K562 (cell line): ENCODE measurements at regions not wholly inside any gene's neighbourhood (a gene's known extent, or its start where the extent isn't known, plus 50 kb on each side); places are given as distances from the start of the nearest gene placed in this dataset.

Experiments
- ATAC-seq: fragments of 200-7000 bp; cut with Tn5 transposase; 3 replicates; pipeline ENCODE4 v1.9.1; 2020; ENCODE audit warnings: moderate library complexity
- BruUV-seq: library from RNA; stranded (reverse); fragments of 400-500 nt; replicated peaks from 2 replicates; lab custom pipeline; 2021; lab: Mats Ljungman, UMichigan
- CTCF ChIA-PET: fragments of 300-600 bp; formaldehyde crosslinking; extraction: SDS; loops from one replicate; lab custom pipeline; 2021; ENCODE audit warnings: low intra/inter-chr PET ratio; lab: Yijun Ruan, JAX
- POLR2A ChIA-PET: fragments of 300-600, 350-650 bp; sonication (Branson Sonifier 250); formaldehyde crosslinking; extraction: SDS; loops from one replicate; lab custom pipeline; 2021; ENCODE audit warnings: antibody characterized with exemption, inconsistent platforms; lab: Yijun Ruan, JAX
- DNase-seq, 4 experiments: peaks; one replicate each; pipeline versions ENCODE4 v3.0.0 to v3.0.0-alpha.2; 2011 to 2018; ENCODE audit warnings: low spot score in 3 of 4, mixed read lengths in 3 of 4; ENCODE audit errors: extremely low read depth in 1 of 4
- FAIRE-seq: peaks from 2 replicates; lab custom pipeline; 2011; peaks lifted over from hg19 to GRCh38; lab: Jason Lieb, UNC
- H2AFZ ChIP-seq: 2 replicates; pipeline ENCODE4 v1.6.0; 2011; ENCODE audit warnings: low read depth, low read length, control low read depth, inconsistent platforms
- H3K27ac ChIP-seq: fragments of 200-600 bp; 3 replicates; pipeline ENCODE4 v1.8.0; 2011; ENCODE audit warnings: low read depth, mild to moderate bottlenecking, control low read depth, inconsistent platforms, low read length, moderate library complexity, mixed read lengths; ENCODE audit errors: extremely low read depth
- H3K27me3 ChIP-seq, 2 experiments: fragments of 300-600 bp in 1 of 2; 2 replicates in 1 of 2; 3 replicates in 1 of 2; pipeline versions ENCODE4 v1.6.0 to v1.8.0; 2011; ENCODE audit warnings: inconsistent platforms in 2 of 2, low read length in 2 of 2, mild to moderate bottlenecking in 1 of 2, mixed read lengths in 1 of 2, moderate library complexity in 1 of 2; ENCODE audit not compliant: control insufficient read depth in 2 of 2, insufficient read depth in 2 of 2
- H3K36me3 ChIP-seq: fragments of 300-600 bp; 3 replicates; pipeline ENCODE4 v1.8.0; 2011; ENCODE audit warnings: mild to moderate bottlenecking, low read length, inconsistent platforms; ENCODE audit not compliant: control insufficient read depth, insufficient read depth
- H3K4me1 ChIP-seq, 2 experiments: fragments of 200-600 bp in 1 of 2; replicated peaks in 1 of 2; 2 replicates in 1 of 2; 3 replicates in 1 of 2; pipeline versions ENCODE4 v1.5.1 to v1.8.0; 2011; ENCODE audit warnings: inconsistent platforms in 2 of 2, low read length in 2 of 2, mild to moderate bottlenecking in 1 of 2, mixed read lengths in 1 of 2, moderate library complexity in 1 of 2; ENCODE audit not compliant: control insufficient read depth in 2 of 2, insufficient read depth in 2 of 2
- H3K4me2 ChIP-seq: 2 replicates; pipeline ENCODE4 v1.6.1; 2011; ENCODE audit warnings: low read length, control low read depth, inconsistent platforms, mixed read lengths; ENCODE audit not compliant: insufficient read depth
- H3K4me3 ChIP-seq: fragments of 200-600 bp; sonication (generic), shearing (Covaris generic); 2 replicates; pipeline ENCODE4 v1.5.1; 2016; ENCODE audit warnings: control low read depth, inconsistent platforms
- H3K79me2 ChIP-seq: fragments of 200-600 bp; 3 replicates; pipeline ENCODE4 v1.8.0; 2011; ENCODE audit warnings: low read length, inconsistent platforms; ENCODE audit not compliant: control insufficient read depth, insufficient read depth
- H3K9ac ChIP-seq, 2 experiments: 2 replicates each; pipeline versions ENCODE4 v1.6.0 to v1.6.1; 2011; ENCODE audit warnings: low read depth in 2 of 2, low read length in 2 of 2, control low read depth in 1 of 2, inconsistent platforms in 1 of 2, mild to moderate bottlenecking in 1 of 2, mixed read lengths in 1 of 2; ENCODE audit not compliant: insufficient read depth in 1 of 2
- H3K9me1 ChIP-seq: one replicate; pipeline ENCODE4 v1.6.0; 2011; ENCODE audit warnings: inconsistent platforms, mild to moderate bottlenecking, low read length, moderate library complexity; ENCODE audit not compliant: control insufficient read depth, insufficient read depth
- H3K9me3 ChIP-seq: replicated peaks from 2 replicates; pipeline ENCODE4 v1.5.1; 2011; ENCODE audit warnings: low read depth, low read length, inconsistent platforms; ENCODE audit not compliant: control insufficient read depth, insufficient read depth
- H4K20me1 ChIP-seq: replicated peaks from 2 replicates; pipeline ENCODE4 v1.6.1; 2011; ENCODE audit warnings: low read length, inconsistent platforms, mixed read lengths; ENCODE audit not compliant: control insufficient read depth, insufficient read depth
- BMI1 ChIP-seq: fragments of 150-350 bp; IDR thresholded peaks from 2 replicates; pipeline ENCODE4 v1.6.1; 2014; ENCODE audit warnings: low read length
- GATAD2A ChIP-seq: fragments of 450-650 bp; IDR thresholded peaks from 2 replicates; pipeline ENCODE4 v1.6.1; 2017
- GTF2E2 ChIP-seq: fragments of 200-800 bp; sonication (Bioruptor generic); IDR thresholded peaks from 2 replicates; pipeline ENCODE4 v1.6.1; 2016; ENCODE audit warnings: missing genetic modification characterization, missing compliant biosample characterization
- GTF2F1 ChIP-seq: IDR thresholded peaks from 2 replicates; pipeline ENCODE4 v1.6.1; 2011; ENCODE audit warnings: low read depth, low read length, improper control_type of control experiment
- MEF2A ChIP-seq: IDR thresholded peaks from 2 replicates; pipeline ENCODE4 v1.6.1; 2011; ENCODE audit warnings: low read depth, mild to moderate bottlenecking, low read length, moderate library complexity; ENCODE audit not compliant: control insufficient read depth
- PRPF4 ChIP-seq: fragments of 200-400 bp; formaldehyde crosslinking; IDR thresholded peaks from one replicate; pipeline ENCODE4 v1.6.1; 2017; ENCODE audit warnings: low read length, low read depth, mild to moderate bottlenecking; ENCODE audit not compliant: insufficient read depth, poor library complexity, severe bottlenecking
- RAD21 ChIP-seq, 2 experiments: fragments of 250-450 bp in 1 of 2; fragments of 450-650 bp in 1 of 2; sonication (Bioruptor Pico) in 1 of 2; formaldehyde crosslinking in 1 of 2; IDR thresholded peaks in 1 of 2; conservative IDR thresholded peaks in 1 of 2; 2 replicates each; pipeline versions ENCODE4 v1.4.0 to v1.8.0; 2020 to 2022; ENCODE audit warnings: mild to moderate bottlenecking in 2 of 2, moderate library complexity in 1 of 2
- SAP30 ChIP-seq: fragments of 200-600 bp; sonication (generic); IDR thresholded peaks from 2 replicates; pipeline ENCODE4 v1.6.1; 2012; ENCODE audit warnings: borderline replicate concordance, low read depth, mild to moderate bottlenecking, moderate library complexity, low read length, control low read depth, inconsistent platforms; ENCODE audit not compliant: insufficient read depth, poor library complexity, severe bottlenecking
- SMAD4 ChIP-seq: fragments of 250-450 bp; sonication (Bioruptor Pico); conservative IDR thresholded peaks from 2 replicates; pipeline ENCODE4 v1.8.0; 2021; ENCODE audit warnings: inconsistent platforms, mild to moderate bottlenecking, moderate library complexity
- TFAM ChIP-seq: fragments of 250-450 bp; sonication (Bioruptor Pico); conservative IDR thresholded peaks from 2 replicates; pipeline ENCODE4 v1.5.0; 2021; ENCODE audit warnings: mild to moderate bottlenecking, moderate library complexity
- ZNF277 ChIP-seq: fragments of 250-450 bp; sonication (Bioruptor Pico); IDR thresholded peaks from 2 replicates; pipeline ENCODE4 v1.8.0; 2022; ENCODE audit warnings: inconsistent platforms, mild to moderate bottlenecking, moderate library complexity, borderline replicate concordance
- ZNF316 ChIP-seq: fragments of 450-650 bp; IDR thresholded peaks from 2 replicates; pipeline ENCODE4 v1.6.1; 2016
- WGBS: fragments of 100-300 bp; shearing (Covaris generic); methylation state at CpG from one replicate; pipeline ENCODE4 v1.1.6; 2016; ENCODE audit warnings: low coverage, mixed read lengths; ENCODE audit not compliant: insufficient coverage; ENCODE audit errors: missing lambda C conversion rate; 5-methylcytosine and 5-hydroxymethylcytosine counted together
- in situ Hi-C: fragments of 300-500 bp; cut with MboI; formaldehyde crosslinking; loops from 4 replicates; pipeline ENCODE4 v1.15.0; 2018; ENCODE audit warnings: inconsistent platforms, mixed read lengths
- intact Hi-C: fragments of 100-400 bp; cut with micrococcal nuclease; formaldehyde crosslinking; loops from 2 replicates; pipeline ENCODE4 v1.14.2; 2022

DNA sequence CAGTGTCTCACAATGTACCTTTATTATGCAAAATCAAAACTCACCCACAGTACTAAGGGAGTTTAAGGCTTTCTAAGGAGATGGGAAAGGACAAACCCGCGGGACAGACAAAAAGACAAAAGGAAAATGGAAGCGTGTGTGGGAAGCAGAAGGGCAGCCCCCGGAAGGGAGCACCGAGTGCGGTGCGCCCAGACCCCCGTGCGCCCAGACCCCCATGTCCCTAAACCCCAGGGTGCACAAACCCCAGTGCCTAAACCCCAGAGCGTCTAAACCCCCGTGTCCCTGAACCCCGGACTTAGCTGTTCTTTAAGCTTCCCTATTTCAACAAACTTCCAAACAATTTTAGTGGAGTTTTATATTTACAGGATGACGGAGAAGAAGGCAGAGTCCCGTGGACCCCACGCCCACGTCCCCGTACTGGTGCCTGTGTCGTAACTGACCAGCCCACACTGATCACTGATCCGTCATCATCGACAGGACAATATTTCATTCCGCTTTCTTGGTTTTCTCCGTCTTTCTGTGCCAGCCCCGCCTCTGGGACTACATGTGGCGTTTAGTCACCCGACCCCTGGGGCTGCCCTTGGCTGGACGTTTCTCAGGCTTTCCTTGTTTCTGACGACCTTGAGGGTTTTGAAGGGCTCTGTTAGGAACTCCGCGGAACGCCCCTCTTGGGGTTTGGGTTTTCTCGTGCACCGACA lies 76.9 kb downstream of the RTP5 start:
- no peak overlapping the region for H2AFZ ChIP-seq
- H4K20me1 ChIP-seq: 0 out of 2 replicates have a peak, but pooled peaks cover 4% of the 10 kb centered on the region
- no peaks in the 10 kb centered on the region for H3K36me3 ChIP-seq
- H3K9me3 ChIP-seq: no peaks in the 10 kb centered on the region; the same call in 1 of the 2 replicates
- POLR2A ChIA-PET: no interaction called here
- TF ChIP-seq ZNF316 (no peak), GTF2F1 (no peak), RAD21 (CRISPR knock-in tag; conservative IDR thresholded peaks at IDR 0.05 in 1 of 2, IDR thresholded peaks at IDR 0.05 in 1 of 2) (no peak), PRPF4 (no peak), BMI1 (no peak)
- TF ChIP-seq, all 486 proteins: peak for 0
- no TSS peak for BruUV-seq
- no peak for DNase-seq
- Histone ChIP-seq H3K9ac (no peak overlapping the region), H3K79me2 (no peaks in the 10 kb centered on the region), H3K4me2 (no peak overlapping the region), H3K4me3 (no peak overlapping the region), H3K9me1 (no peaks in the 10 kb centered on the region), H3K27ac (no peak overlapping the region), H3K27me3 (peaks cover 0 to 15% of the 10 kb centered on the region in 2 experiments; a peak in 2 of 5 replicates), H3K4me1 (peaks cover 0 to 12% of the 10 kb centered on the region in 2 experiments; a peak in 2 of 5 replicates)
- 62% methylated on average over 20 of the region's 32 CpGs for WGBS
- CTCF ChIA-PET: no interaction called here
- no peak for ATAC-seq
- FAIRE-seq: no peak
- in situ Hi-C loops (no loop called here), intact Hi-C loops (no loop called here)

- Histone ChIP-seq H3K27ac (no peak overlapping the region), H3K4me2 (no peak overlapping the region), H3K27me3 (peaks cover 0 to 15% of the 10 kb centered on the region in 2 experiments; a peak in 2 of 5 replicates), H4K20me1 (0 out of 2 replicates have a peak, but pooled peaks cover 4% of the 10 kb centered on the region), H3K4me1 (peaks cover 0 to 10% of the 10 kb centered on the region in 2 experiments; a peak in 2 of 5 replicates), H3K9ac (no peak overlapping the region), H3K4me3 (no peak overlapping the region), H3K9me1 (no peaks in the 10 kb centered on the region), H3K9me3 (no peaks in the 10 kb centered on the region; the same call in 1 of the 2 replicates), H3K36me3 (no peaks in the 10 kb centered on the region), H3K79me2 (no peaks in the 10 kb centered on the region), H2AFZ (no peak overlapping the region)
- ChIA-PET POLR2A (no interaction called here), CTCF (no interaction called here)
- 79% methylated on average over 10 of the region's 28 CpGs for WGBS
- intact Hi-C loops: no loop called here
- FAIRE-seq (no peak), DNase-seq (no peak), ATAC-seq (no peak)
- no TSS peak for BruUV-seq
- in situ Hi-C loops: no loop called here
- no peak for TF ChIP-seq SMAD4
- TF ChIP-seq ZNF277 (CRISPR knock-in tag): no peak
- TF ChIP-seq GATAD2A: no peak
- no peak for TF ChIP-seq SAP30
- no peak for TF ChIP-seq MEF2A
- TF ChIP-seq TFAM (CRISPR knock-in tag): no peak
- no peak for TF ChIP-seq GTF2E2 (tag)
These were observed 77.4 kb downstream of the RTP5 start for GRCh38 chr2:241947004-241947350.
